Pons (tissue), 1 donor: ENCODE measurements at regions not wholly inside any gene's neighbourhood (a gene's known extent, or its start where the extent isn't known, plus 50 kb on each side); places are given as distances from the start of the nearest gene placed in this dataset.

Experiments
- DNase-seq: peaks from one replicate; pipeline ENCODE4 v3.0.0-alpha.2; 2016; ENCODE audit warnings: low spot score

DNA sequence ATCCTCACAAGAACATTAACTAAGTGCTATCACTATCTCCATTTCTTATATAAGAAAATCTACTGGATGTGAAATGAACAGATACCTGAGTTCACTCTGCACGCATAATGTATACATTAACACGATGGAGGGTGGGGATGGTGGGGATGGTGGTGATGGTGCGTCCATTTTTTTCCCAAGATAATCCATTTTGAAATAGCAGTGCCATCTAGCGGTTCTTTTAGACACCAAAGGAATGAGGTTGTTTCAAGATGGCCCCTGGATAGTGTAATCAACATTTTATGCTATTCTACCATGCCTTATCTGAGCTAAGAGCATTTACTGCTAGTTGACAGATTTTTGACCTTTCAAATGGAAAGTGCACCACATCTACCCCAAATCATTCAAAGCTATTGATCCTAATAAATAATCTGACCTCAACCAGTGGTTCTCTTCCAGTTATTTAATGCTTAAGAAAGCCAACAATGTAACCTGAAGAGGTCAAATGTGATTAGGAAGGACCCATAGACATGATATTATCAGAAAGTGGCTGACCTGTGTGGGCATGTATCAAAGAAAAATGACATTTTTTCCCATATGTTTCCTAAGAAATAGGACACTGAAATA is 714.7 kb upstream of the TENM4 start:
- DNase-seq, result peak; percentile 38

- DNase-seq, result no peak
Measured at GRCh38 chr11:80146232-80146631, 705.4 kb upstream of the TENM4 start.

- no peak for DNase-seq
Measured at GRCh38 chr11:80144897-80145594, 704.2 kb upstream of the TENM4 start.

GRCh38 chr11:80136991-80137390 is 696.2 kb upstream of the TENM4 start:
- no peak for DNase-seq

DNA sequence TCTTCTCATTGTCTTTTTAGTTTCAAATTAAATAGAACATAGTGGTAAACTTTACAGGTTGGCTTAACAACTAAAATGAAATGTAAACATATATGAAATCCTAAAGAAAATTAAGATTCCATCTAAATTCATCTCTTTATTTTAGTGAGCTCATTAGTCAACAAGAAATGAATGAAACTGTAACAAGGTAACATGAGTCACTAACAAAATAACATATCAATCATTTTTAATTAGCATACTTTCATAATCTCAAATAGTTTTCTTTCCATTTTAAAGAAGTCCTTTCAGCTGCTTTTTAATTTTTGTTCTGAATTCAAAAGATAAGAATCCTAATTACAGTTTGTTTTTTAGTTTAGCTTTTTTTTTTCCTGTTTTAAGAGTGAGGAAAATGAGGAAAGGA is 688.6 kb upstream of the TENM4 start:
- DNase-seq, result no peak

- DNase-seq, result no peak
Measured at GRCh38 chr11:80122211-80122610, 681.4 kb upstream of the TENM4 start.

DNA sequence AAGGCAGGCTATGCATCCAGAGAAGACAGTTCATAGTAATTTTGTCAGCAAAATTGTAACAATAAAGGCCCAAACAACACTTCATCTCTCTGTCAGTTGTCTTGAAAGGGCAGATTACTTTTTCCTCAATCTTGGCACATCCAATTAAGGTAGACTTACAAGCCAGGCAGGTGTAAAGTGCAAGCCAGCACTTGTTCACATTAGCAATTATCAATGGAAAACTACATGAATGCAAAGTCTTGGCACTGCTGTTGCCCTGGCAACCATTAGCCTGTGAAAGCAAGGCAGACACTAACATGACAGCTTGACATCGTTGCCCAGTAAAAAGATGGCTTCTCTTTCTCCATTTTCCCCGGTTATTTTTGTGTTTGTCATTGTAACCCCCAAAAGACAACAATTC is 677.2 kb upstream of the TENM4 start:
- DNase-seq, result no peak

GRCh38 chr11:80116796-80117195 is 676.0 kb upstream of the TENM4 start:
- DNase-seq, result no peak

GRCh38 chr11:80109652-80110051 is 668.8 kb upstream of the TENM4 start:
- DNase-seq, result no peak

DNA sequence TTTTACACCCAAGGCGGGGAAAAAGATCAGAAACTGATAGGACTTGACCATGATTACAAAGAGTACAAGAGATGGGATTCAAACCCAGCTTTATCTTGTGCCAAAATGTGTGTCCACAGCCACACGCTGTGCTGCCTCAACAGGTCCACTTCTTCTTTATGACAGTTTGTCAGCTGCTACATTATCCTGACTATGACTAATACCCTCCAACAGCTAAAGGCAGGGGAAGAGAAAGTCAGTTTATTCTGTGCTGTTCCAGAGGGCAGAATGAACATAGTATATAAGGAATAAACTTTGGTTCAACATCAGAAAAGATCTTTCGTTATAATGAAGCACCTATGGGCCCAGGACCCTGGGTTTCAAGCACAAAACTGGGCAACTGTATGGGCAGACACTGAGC is 668.2 kb upstream of the TENM4 start:
- no peak for DNase-seq

GRCh38 chr11:80107415-80107814 is 666.6 kb upstream of the TENM4 start:
- DNase-seq, result no peak

GRCh38 chr11:80104191-80104590 is 663.4 kb upstream of the TENM4 start:
- DNase-seq, result no peak

- DNase-seq, result no peak
Measured at GRCh38 chr11:80103142-80103859, 662.5 kb upstream of the TENM4 start.

DNA sequence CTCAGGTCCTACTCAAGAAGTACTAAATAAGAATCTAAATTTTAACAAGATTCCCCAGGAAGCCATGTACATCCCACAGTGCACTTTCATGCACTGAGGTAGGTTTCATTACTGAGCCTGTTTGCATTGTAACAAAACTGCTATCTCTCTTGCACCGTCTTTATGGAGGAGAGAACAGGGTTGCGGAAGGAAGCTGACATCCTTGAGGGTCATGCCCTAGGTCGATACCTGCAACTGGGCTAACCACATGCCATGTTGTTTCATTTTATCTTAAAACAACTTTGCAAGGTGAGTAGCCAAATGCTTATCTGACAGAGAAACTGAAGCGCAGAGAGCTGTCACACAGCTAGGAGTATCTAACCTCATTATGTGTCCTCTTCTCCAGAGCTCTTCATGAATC is 656.3 kb upstream of the TENM4 start:
- DNase-seq, result no peak

- no peak for DNase-seq
Measured at GRCh38 chr11:80096736-80097135, 655.9 kb upstream of the TENM4 start.

DNA sequence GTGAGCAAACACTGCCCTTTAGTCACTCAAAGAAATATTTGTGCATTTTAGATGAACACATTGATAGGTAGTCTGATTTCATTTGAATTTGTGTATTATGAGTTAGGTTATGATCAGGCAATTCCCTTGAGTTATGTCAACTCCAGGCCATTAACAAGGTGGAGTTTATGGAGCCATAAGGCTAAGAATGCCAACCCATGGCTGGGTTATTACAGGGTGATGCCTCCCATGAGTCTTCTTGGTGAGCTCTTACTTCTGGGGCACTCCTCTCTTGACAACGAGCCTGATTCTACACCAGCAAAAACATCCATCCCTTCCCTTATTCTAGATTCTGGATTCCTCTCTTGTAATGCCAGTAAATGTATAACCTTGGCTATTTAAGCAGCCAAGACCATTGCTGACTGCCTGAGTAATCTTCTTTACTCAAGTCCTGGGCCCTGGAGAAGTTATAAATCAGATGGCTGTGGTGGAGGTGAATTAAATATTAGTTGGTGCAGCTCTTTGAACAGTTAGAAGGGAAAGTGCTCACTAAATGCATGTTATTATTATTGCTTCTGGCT is 645.7 kb upstream of the TENM4 start:
- no peak for DNase-seq

DNA sequence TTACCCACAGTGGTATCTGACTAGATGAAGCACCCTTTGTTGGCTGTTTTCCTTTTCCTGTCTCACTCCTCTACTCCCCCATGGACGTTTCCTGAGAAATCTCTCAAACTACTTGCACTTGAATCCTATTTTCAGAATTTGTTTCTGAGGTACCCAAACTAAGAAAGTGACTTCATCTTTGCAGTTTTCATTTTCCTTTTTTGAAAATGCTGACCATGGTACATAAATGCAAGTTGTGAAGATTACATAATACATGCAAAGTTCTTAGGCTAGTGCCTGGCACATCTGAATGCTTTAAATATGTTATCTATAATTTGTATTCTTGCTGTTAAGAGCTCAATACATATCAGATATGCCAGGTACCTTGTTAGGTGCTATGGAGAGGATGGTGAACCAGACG is 644.7 kb upstream of the TENM4 start:
- no peak for DNase-seq

DNA sequence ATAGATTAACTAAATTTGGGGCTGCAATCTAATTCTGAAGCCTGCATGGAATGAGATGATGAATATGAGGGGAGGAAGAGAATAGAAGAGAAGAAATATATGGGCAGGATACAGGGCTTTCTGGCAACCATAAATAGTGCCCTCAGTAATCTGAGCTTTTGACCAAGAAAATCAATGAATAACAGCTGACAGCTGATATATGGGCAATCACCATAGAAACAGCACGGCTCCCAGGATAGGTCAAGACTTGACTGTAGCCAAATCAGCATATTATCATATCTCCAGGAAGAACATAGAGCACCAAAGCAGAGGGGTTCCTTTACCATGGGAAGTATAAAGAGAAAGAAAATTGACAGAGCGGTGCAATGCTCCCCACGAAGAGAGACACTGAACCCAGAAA is 643.8 kb upstream of the TENM4 start:
- DNase-seq, result no peak

DNA sequence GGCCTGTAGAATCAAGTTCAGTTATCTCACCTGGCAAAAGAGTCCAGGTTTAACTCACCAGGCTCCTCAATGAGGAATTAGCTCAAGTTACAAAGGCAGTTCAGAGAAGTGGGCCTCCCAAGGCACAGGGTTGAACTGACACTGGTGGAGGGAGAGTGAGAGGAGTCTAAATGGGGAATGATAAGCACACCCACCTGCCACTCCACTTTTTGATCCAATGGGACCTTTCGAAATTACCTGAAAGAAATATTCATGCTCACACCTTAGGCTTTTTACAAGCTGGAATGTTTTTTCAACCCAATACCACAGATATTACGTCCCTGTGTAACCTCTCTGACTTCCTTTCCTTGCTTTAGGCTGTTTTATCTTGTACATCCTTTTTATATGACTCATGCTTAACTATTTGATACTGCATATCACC is 642.7 kb upstream of the TENM4 start:
- no peak for DNase-seq

- no peak for DNase-seq
Measured at GRCh38 chr11:80082406-80082805, 641.6 kb upstream of the TENM4 start.

DNA sequence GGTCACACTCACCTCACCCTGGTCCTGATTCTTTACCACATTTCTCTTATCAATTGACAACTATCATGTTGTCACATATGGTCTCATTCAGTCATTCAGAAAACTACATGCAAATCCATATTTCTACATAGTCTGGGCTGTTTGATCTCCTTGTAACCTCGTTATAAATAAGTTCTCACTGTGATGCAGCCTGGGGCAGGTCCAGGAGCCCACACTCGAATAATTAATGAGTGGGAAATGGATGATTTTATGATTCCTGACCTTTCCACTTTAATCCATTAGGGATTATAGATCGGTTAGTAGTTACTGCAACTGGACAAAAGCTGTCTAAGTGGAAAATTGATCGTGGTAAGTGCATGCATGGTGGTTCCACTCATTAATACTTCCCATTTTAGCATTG is 636.3 kb upstream of the TENM4 start:
- DNase-seq, result no peak

- no peak for DNase-seq
Measured at GRCh38 chr11:80074837-80075236, 634.0 kb upstream of the TENM4 start.

- no peak for DNase-seq
Measured at GRCh38 chr11:80066291-80066690, 625.5 kb upstream of the TENM4 start.
